Coronary artery (tissue), 2 donors: ENCODE measurements at regions not wholly inside any gene's neighbourhood (a gene's known extent, or its start where the extent isn't known, plus 50 kb on each side); places are given as distances from the start of the nearest gene placed in this dataset.
"Not testable (repeated sequence)": the region's sequence is repeated elsewhere in the genome, so short reads cannot be mapped to it uniquely, and the experiment has no call there.

Experiments
- DNase-seq: peaks from one replicate; pipeline ENCODE4 v3.0.0-alpha.2; 2017; ENCODE audit warnings: low spot score
- H3K27ac ChIP-seq, 2 donors: fragments of 200-600 bp; sonication (generic); one replicate each; pipeline ENCODE4 v1.5.1; 2016 to 2019
- H3K4me3 ChIP-seq: fragments of 200-600 bp; sonication (generic); 2 replicates; pipeline ENCODE4 v1.5.1; 2016; ENCODE audit warnings: mild to moderate bottlenecking, moderate library complexity
- TF ChIP-seq, protein P1 (sequence below): fragments of 200-600 bp; sonication (generic); IDR thresholded peaks from one replicate; pipeline ENCODE4 v1.5.1; 2019; ENCODE audit warnings: antibody characterized with exemption

DNA sequence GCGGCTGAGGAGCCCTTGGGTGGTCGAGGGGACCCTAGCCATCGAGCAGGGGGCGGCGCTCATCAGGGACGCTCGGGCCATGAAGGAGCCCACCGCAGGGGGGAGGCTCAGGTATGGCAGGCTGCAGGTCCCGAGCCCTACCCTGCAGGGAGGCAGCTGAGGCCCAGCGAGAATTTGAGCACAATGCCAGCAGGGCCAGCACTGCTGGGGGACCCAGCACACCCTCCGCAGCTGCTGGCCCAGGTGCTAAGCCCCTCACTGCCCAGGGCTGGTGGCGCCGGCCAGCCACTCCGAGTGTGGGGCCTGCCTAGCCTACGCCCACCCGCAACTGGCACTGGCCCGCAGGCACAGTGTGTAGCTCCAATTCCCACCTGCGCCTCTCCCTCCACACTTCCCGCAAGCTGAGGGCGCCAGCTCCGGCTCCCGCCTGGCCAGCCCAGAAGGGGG lies 325.4 kb upstream of the FRG1 start:
- Histone ChIP-seq H3K4me3 (no peak overlapping the region), H3K27ac (no peak overlapping the region)
- DNase-seq = no peak
- TF ChIP-seq, protein P1, sequence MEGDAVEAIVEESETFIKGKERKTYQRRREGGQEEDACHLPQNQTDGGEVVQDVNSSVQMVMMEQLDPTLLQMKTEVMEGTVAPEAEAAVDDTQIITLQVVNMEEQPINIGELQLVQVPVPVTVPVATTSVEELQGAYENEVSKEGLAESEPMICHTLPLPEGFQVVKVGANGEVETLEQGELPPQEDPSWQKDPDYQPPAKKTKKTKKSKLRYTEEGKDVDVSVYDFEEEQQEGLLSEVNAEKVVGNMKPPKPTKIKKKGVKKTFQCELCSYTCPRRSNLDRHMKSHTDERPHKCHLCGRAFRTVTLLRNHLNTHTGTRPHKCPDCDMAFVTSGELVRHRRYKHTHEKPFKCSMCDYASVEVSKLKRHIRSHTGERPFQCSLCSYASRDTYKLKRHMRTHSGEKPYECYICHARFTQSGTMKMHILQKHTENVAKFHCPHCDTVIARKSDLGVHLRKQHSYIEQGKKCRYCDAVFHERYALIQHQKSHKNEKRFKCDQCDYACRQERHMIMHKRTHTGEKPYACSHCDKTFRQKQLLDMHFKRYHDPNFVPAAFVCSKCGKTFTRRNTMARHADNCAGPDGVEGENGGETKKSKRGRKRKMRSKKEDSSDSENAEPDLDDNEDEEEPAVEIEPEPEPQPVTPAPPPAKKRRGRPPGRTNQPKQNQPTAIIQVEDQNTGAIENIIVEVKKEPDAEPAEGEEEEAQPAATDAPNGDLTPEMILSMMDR = no peak

DNA sequence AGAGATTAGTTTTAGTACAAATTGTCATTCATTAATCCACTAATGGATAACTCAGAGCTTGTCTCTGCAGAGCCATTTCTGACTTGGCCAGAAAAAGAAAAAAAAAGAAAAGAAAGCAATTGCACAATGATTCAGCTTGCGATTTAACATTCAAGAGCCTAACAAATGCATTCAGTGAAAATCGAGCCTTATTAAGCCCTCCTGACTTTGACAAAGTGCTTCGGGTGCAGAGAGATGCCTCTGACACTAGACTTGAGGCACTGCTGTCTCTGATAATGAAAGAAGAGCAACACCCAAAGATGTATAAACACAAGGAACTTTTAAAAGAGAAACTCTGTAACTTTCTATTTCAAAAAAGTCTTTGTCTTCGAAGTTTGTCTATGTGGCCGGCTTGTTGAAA lies 322.9 kb upstream of the FRG1 start:
- not testable (repeated sequence) for DNase-seq, H3K4me3 ChIP-seq, H3K27ac ChIP-seq

DNA sequence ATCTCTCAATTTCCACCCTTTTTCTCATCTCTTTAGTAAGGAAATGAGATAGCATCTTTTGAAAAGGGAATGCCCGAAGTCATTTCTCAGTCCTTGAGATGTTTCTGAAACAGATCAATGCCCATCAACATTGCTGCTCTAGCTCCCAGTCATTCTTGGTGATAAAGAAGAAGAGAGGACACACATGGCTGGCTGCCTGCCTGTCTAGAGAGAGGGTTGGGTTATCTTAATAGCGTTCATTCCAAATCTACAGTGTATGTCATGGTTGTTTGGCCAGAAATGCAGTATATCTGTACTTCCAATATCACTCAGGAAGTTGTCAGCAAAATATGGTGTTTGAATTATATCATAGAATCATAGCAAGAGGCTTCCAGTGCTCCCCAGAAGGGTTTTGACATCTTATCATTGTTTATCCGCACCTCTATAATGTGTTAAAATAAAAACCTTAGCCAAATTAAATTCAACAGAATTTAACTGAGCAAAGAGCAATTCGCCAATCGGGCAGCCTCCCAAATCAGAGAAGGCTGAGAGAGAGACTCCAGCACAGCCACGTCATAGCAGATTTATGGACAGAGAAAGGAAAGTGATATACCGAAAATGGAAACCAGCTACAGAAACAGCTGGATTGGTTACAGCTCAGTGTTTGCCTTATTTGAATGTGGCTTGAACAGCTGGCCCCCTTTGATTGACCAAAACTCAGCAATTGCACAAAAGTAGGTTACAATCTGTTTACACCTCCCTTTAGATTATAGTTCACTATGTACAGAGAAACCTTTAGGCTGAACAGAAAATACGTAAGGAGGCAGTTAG lies 321.0 kb upstream of the FRG1 start:
- DNase-seq, H3K4me3 ChIP-seq, H3K27ac ChIP-seq: not testable (repeated sequence)

DNA sequence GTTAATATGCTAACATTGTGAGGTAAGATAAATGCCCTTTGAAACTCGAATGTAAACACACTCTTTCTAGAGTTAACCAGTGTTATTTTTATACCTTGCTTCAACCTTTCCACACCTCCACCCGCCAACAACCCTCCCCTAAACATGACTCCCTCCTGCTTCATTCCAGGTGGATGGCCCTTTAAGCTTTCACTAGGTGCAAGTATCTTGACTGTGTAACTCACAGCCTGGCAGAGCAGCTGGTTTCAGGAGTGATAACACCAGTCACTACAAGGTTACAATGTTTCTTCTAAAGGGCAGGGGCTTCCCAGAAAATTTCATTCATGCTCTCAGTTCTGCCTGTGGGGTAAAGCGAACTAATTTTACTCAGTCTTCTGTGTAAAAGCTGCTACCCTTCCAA lies 318.1 kb upstream of the FRG1 start:
- H3K4me3 ChIP-seq, H3K27ac ChIP-seq, DNase-seq: not testable (repeated sequence)

DNA sequence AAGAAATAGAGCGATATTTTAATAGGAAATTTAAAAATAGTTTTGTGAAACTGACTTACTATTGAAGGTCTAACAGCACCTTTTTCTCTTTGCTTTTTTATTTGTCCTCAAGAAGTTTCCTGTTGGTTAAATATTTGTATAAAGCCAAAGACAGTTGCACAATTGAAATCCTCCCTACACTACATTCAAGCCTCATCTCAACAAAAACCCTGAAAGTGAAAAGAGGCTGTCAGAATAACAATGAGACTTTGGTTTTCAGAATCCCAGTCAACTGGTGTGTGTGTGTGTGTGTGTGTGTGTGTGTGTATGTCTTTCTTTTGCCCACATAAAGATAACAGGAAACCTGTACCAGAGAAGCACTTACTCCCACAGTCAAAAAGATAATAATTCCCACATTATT lies 313.6 kb upstream of the FRG1 start:
- DNase-seq, H3K27ac ChIP-seq, H3K4me3 ChIP-seq: not testable (repeated sequence)

DNA sequence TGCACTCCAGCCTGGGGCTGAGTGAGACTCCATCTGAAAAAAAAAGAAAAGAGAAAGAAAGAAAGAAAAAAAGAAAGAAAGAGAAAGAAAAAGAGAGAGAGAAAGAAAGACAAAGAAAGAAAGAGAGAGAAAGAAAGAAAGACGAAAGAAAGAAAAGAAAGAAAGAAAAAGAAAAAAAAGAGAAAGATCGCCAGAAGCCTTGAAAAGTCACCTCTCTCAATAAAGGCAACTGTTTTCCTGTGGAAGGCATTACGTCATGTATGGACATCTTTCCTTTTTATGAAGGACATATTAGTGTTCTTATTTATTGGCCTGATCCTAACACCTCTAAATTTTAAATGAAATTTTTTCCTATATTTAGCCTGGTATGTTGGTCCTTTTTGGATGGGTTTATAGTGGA lies 310.9 kb upstream of the FRG1 start:
- H3K4me3 ChIP-seq, H3K27ac ChIP-seq, DNase-seq: not testable (repeated sequence)

DNA sequence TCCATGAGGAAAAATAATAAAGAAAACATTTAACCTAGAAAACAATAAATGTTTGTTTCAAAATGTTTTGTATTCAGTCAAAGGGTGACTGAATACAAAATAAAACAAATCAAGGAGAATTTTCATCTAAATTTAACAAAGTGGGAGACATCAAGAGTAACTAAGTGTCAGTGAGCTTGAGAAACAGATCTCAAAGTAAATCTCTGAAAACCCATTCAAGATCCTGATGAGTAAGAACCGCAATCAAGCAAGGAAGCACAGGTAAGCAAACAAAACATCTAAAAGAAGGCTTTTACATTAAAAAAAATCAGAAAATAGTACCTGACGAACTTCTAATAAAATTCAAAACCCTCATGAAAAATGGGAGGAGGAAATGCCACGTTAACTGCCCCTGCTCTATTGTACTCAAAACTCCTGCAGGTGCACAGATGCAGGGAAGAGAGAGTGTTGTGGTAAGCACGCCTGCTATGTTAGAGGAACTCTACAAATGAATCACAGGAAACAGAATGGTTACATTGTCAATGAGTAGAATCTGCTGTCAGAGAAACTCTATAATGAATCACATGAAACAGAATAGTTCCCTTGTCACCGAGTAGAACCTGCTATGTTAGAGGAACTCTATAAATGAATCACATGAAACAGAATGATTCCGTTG lies 309.6 kb upstream of the FRG1 start:
- DNase-seq, H3K27ac ChIP-seq, H3K4me3 ChIP-seq: not testable (repeated sequence)

DNA sequence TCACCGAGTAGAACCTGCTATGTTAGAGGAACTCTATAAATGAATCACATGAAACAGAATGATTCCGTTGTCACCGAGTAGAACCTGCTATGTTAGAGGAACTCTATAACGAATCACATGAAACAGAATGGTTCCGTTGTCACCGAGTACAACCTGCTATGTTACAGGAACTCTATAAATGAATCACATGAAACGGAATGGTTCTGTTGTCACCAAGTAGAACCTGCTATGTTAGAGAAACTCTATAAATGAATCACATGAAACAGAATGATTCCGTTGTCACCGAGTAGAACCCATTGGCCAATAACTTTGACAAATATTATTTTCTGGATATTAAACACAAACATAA lies 309.1 kb upstream of the FRG1 start:
- not testable (repeated sequence) for H3K27ac ChIP-seq, H3K4me3 ChIP-seq, DNase-seq

DNA sequence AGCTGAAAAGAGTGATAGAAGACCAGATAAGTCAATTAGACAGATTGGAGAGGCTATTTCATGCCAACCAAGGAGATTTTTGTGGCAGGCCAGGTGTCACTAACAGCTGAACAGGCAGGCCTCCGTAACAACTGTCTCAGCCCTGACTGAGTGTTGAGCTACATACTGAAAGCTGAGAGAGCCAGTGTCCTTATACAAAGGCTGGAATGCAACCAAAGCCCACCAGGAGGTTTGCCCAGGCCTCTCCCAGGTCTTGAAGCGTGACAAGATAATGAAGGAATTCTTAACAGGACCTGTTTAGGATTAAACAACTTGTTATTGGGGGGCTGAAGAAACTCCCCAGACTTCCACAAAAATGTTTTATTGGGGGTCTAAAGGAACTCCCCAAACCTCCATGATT lies 290.2 kb upstream of the FRG1 start:
- H3K4me3 ChIP-seq, DNase-seq, H3K27ac ChIP-seq: not testable (repeated sequence)

DNA sequence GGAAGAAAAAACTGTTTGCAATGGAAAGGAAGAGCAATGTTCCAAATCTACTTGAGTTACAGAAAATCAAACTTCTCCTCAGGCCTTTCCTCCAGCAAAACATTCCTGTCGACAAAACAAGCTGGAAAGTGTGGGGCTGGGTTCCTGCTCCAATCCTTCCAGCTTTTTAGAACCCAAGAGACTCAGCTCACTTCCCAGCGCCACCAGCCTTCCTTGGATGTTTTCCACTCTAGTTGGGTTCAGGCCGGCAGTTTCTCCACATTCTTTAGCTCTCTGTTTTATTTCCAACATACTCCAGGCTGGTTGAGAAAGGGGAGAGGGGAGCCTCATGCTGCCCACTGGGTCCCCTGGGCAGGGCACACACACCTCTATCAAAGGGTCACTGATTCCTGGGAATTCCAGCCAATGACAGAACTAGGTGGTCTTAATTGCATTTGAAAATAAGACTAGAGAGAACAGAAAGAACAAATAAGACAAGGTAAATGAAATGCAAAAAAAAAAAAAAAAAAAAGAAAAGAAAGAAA lies 287.5 kb upstream of the FRG1 start:
- not testable (repeated sequence) for H3K4me3 ChIP-seq, H3K27ac ChIP-seq, DNase-seq

DNA sequence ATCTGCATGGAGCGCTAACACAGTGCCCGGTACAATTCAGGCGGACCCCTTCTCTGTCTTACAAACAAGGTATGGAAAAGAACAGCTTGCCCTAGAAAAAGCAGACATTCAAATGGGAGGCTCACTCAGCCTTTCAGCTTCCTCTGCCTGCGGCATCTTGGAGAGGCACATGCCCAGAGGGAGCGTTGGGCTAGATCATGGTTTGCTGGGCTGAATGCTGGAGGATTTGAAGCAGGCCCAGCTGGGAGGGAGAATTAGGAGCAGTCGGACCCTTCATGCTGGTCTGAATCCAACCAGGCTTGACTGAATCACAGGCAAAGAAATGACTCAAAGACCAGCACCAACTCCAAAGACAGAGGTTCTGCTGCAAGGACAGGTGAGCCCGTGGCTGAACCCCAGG lies 286.7 kb upstream of the FRG1 start:
- not testable (repeated sequence) for H3K27ac ChIP-seq, H3K4me3 ChIP-seq, DNase-seq

DNA sequence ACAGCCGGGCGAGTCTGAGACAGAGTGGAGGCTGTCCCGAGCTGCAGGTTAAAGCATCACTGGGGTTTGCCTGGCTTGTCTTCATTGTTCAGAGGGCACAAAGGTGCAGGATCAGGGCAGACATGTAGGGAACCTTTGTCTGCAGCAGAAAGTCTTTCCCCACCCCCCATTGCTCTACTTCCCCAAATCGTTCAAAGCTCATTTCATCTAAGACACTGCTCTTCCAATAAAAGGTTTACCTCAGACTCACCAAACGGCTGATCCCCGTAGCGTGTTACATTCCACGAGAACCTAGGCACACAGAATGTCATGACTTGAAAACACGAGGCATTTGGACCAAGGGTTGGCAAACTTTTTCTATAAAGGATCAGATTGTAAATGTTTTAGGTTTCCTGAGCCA lies 286.3 kb upstream of the FRG1 start:
- not testable (repeated sequence) for H3K4me3 ChIP-seq, H3K27ac ChIP-seq, DNase-seq

DNA sequence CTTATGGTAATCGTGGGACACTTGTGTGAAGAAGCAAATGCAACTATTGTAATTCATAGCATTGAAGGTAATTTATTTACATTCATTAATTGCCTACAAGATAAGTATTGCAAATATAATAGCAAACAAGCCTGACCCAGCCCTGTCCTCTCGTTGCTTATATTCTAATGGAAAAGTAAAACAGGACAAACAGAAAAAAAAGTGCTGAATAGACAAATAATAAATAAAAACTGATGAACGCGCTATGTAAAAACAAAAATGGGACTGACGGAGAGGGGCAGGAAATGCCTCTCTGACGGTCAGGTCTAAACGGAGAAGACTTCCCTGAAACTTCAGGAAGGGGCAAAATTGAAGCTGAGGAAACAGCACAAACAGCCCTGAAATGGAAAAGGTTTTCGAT lies 284.9 kb upstream of the FRG1 start:
- DNase-seq, H3K4me3 ChIP-seq, H3K27ac ChIP-seq: not testable (repeated sequence)

DNA sequence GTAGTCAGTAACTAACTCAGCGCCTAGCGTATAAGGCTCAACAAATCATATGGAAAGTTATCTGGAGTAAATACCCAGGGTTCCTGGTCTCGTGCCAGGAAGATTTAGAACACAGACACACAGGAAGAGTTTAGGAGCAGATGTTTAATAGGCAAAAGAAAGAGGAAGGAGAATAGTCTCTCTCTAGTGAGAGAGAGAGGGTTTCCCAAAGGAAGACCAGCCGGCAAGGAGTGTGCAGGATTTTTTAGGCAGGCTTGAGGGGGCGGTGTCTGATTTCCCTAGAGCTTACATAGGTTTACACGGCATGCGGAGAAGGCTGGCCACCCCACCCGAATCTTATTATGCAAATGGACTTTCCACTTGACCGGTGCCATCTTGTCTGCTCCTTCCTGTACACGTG lies 284.0 kb upstream of the FRG1 start:
- DNase-seq = no peak
- TF ChIP-seq, protein P1 = no peak
- Histone ChIP-seq H3K27ac (no peak overlapping the region), H3K4me3 (no peak overlapping the region)

DNA sequence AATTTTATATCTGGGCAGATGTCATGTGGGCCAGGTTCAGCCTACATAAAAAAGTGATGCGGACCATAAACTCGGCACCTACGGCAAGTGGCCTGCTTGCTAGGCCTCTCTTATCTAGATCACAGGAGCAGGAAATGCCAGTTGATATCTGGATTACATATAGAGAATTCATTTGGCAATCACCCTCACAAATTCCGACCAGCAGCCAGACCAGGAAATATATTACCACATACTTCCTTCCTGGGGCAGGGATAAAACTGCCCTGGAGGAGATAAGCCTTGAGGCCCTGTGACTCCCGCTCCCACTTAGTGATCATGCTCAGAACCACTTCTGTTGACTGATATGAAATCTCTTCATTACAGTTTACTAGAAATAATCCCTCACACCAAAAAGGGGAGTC lies 282.4 kb upstream of the FRG1 start:
- not testable (repeated sequence) for DNase-seq, H3K4me3 ChIP-seq, H3K27ac ChIP-seq

DNA sequence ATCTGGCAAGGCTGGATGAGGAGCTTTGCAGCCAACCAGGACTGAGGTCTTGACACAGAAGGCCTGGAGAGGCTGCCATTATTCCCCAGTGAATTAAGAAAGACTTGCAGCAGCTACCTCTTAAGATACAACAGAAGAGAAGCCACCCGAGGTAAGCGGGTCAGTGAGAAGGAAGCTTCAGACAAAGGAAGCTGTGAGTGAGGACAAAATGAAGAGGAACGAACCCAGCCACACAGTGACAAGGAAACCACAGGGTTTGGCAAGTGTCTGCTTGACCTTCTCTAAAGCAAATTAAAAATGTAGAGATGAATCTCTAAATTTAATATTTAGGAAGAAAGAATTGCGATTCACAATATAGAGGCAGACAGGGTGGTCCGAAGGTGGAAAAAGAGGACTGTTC lies 281.8 kb upstream of the FRG1 start:
- not testable (repeated sequence) for H3K27ac ChIP-seq, H3K4me3 ChIP-seq, DNase-seq
